ENCODE measurements at regions not wholly inside any gene's neighbourhood (a gene's known extent, or its start where the extent isn't known, plus 50 kb on each side); places are given as distances from the start of the nearest gene placed in this dataset.

DNA sequence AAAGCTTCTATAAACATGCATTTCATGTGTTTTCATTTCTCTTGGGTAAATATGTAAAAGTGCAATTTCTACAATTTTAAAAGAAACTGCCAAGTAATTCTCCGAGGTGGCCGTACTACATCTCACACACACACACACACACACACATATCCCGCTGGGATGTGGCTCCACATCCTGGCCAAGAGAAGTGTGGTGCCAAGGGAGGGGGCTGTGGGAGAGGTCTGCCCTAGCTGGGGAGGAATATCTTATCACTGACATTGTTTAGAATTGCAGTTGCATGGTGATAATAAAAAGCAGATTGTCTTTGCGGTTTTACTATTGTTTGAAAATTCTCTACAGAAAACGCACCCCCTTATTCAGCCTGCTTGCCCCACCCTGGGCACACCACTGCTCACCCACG, 558.4 kb downstream of the BNC2 start:
- Mint-ChIP-seq H3K4me3 (no peak overlapping the region), H3K27me3 (ENCODE audit: low read depth) (no peaks in the 10 kb centered on the region), H3K9me3 (peaks cover 0 to 2% of the 10 kb centered on the region in 2 donors), H3K27ac (no peak overlapping the region), H3K36me3 (ENCODE audit: insufficient read depth in 2 of 2) (no peaks in the 10 kb centered on the region), H3K4me1 (ENCODE audit: low read depth) (no peaks in the 10 kb centered on the region)
- no peak for ATAC-seq (replicated peaks in 1 of 2)
- no peak for DNase-seq

DNA sequence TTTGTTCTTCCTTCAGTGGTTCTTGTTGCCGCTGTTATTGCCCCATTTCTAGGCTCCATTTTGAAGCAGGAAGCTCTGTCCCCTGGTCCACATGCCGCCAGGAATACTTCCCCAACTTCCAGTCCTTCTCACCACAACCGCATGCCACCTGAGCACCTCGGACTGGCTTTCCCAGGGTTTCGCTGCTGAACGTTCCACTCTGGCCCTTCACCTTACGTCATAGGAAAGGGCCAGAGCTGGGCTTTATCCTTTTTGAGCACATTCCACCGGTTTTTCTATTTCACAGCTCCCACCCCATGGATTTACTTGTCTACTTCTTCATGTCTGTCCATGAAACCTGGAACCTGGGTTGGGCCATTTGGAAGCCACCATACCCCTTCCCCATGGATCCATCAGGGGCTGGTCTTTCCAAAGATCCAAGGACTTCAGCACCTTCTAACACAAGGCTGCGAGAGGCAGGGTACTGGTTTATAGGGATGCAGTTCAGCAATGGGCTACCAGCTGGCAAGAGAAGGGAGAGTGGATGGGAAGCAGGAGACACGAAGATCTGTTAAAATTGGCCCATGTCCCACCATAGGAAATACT, 557.4 kb downstream of the BNC2 start:
- no peaks in the 10 kb centered on the region for H3K4me1 Mint-ChIP-seq (ENCODE audit: low read depth)
- DNase-seq (no peak), ATAC-seq (replicated peaks in 1 of 2) (no peak)
- no peak overlapping the region for H3K27ac Mint-ChIP-seq
- H3K27me3 Mint-ChIP-seq (ENCODE audit: low read depth) = no peaks in the 10 kb centered on the region
- H3K36me3 Mint-ChIP-seq (ENCODE audit: insufficient read depth in 2 of 2) = no peaks in the 10 kb centered on the region
- H3K9me3 Mint-ChIP-seq = peaks cover 0 to 2% of the 10 kb centered on the region in 2 donors
- H3K4me3 Mint-ChIP-seq = no peak overlapping the region

DNA sequence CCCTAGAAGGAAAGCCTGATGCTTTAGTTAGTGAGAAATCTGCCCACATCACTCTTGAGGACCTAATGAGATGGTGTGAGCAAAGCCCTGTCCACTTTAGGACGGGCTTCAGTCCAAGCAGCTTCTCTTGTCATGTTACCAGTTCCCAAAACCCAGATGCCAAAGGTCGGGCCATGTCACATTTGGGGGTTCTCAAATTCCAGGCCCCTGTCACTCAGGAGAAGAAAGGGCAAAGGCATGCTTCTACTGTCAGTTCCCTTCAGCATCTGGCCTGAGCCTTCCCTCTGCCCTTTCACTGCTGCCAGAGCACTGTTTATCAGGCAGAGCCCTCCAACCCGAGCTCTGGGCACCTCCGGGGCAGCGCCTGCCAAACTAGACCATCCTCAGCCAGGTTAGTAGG, 556.0 kb downstream of the BNC2 start:
- H3K27me3 Mint-ChIP-seq (ENCODE audit: low read depth) = no peaks in the 10 kb centered on the region
- H3K4me3 Mint-ChIP-seq = no peak overlapping the region
- ATAC-seq (replicated peaks in 1 of 2) (no peak), DNase-seq (no peak)
- peaks cover 0 to 2% of the 10 kb centered on the region in 2 donors for H3K9me3 Mint-ChIP-seq
- no peaks in the 10 kb centered on the region for H3K4me1 Mint-ChIP-seq (ENCODE audit: low read depth)
- no peak overlapping the region for H3K27ac Mint-ChIP-seq
- no peaks in the 10 kb centered on the region for H3K36me3 Mint-ChIP-seq (ENCODE audit: insufficient read depth in 2 of 2)

DNA sequence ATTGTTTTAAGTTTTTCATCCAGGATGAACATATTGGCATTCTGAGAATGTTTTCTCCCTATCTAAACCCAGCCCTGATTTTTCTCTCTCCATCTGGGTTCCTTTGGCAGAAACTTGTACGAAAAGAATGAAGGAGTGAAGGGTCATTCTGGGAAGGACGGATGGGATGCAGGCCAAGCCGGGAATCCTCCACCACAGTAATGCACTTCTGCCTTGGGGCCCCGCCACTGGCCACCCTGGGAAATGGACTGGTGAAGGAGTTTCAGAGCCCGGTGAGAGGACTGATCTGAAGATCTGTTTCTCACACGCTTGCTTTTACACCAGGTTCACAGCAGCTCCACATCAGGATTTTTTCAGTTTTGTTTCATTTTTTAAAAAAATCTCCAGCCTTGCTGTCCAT, 554.8 kb downstream of the BNC2 start:
- H3K27ac Mint-ChIP-seq = no peak overlapping the region
- no peak for ATAC-seq (replicated peaks in 1 of 2)
- DNase-seq = no peak
- H3K9me3 Mint-ChIP-seq = peaks cover 0 to 5% of the 10 kb centered on the region in 2 donors
- no peaks in the 10 kb centered on the region for H3K36me3 Mint-ChIP-seq (ENCODE audit: insufficient read depth in 2 of 2)
- H3K4me1 Mint-ChIP-seq (ENCODE audit: low read depth) = no peaks in the 10 kb centered on the region
- no peaks in the 10 kb centered on the region for H3K27me3 Mint-ChIP-seq (ENCODE audit: low read depth)
- no peak overlapping the region for H3K4me3 Mint-ChIP-seq

DNA sequence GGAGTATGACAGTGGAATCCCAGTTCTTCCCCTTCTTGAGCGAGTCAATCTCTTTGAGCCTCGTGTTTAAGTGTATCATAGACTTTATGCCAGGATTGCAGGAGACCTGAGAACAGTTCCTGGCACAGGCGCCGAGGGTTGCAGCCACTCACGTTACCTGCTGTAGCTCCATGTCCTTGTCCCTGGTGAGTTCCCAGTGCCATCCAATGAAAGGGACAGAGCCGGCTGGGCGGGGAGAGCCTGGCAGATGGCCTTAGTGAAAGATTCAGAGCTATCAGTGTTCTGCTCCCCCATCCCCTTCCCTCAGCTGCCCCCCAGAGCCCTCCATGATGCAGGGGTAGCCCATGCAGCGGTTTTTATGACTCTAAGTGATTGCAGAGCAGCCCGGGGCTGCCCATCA, 554.0 kb downstream of the BNC2 start:
- no peak for ATAC-seq (replicated peaks in 1 of 2)
- no peaks in the 10 kb centered on the region for H3K36me3 Mint-ChIP-seq (ENCODE audit: insufficient read depth in 2 of 2)
- H3K27ac Mint-ChIP-seq = no peak overlapping the region
- H3K9me3 Mint-ChIP-seq = peaks cover 0 to 5% of the 10 kb centered on the region in 2 donors
- H3K27me3 Mint-ChIP-seq (ENCODE audit: low read depth) = no peaks in the 10 kb centered on the region
- no peak for DNase-seq
- no peak overlapping the region for H3K4me3 Mint-ChIP-seq
- H3K4me1 Mint-ChIP-seq (ENCODE audit: low read depth) = no peaks in the 10 kb centered on the region

DNA sequence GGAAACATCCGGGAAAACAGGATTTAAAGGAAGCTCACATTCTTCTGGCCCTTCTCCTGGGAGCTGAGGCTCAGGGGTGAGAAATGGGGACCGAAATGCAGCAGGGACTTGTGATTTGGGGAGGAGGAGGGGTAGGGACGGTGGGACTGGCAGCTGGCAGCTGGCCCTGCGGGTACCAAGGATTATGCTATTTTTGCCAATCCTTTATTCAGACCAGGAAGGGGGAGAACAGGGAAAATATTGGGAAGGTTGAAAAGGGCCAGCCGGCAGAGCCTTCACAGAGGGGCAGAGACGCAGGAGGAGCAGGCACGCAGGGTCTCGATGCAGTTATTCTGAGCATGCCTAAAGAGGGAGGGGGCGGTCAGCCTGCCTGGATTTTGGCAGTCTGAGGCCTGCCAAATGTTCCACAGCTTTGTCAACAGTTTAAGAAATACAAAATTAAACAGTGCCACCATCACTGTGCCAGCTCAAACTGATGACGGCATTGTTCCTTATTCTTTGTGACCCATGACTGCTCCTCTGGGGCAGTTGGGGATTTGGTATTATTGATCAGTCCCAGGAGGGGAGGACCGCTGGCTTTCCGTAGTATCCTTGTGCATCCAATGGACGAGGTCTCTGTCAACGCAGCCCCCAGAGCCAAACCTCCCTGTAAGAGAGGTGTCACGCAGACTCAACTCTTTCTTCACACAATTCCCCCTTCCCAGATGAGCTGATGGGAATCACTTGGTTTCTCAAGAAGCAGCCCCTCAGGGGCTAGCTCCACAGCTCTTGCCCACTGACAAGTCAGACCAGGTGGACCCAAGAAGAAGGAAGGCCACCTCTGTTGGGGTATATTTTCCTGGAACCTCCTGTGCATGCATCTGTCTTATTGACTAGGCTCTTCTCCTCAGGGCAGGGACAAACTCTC, 553.3 kb downstream of the BNC2 start:
- peaks cover 0 to 5% of the 10 kb centered on the region in 2 donors for H3K9me3 Mint-ChIP-seq
- no peak overlapping the region for H3K4me3 Mint-ChIP-seq
- no peaks in the 10 kb centered on the region for H3K4me1 Mint-ChIP-seq (ENCODE audit: low read depth)
- H3K36me3 Mint-ChIP-seq (ENCODE audit: insufficient read depth in 2 of 2) = no peaks in the 10 kb centered on the region
- DNase-seq (no peak), ATAC-seq (replicated peaks in 1 of 2) (no peak)
- no peaks in the 10 kb centered on the region for H3K27me3 Mint-ChIP-seq (ENCODE audit: low read depth)
- H3K27ac Mint-ChIP-seq = no peak overlapping the region

DNA sequence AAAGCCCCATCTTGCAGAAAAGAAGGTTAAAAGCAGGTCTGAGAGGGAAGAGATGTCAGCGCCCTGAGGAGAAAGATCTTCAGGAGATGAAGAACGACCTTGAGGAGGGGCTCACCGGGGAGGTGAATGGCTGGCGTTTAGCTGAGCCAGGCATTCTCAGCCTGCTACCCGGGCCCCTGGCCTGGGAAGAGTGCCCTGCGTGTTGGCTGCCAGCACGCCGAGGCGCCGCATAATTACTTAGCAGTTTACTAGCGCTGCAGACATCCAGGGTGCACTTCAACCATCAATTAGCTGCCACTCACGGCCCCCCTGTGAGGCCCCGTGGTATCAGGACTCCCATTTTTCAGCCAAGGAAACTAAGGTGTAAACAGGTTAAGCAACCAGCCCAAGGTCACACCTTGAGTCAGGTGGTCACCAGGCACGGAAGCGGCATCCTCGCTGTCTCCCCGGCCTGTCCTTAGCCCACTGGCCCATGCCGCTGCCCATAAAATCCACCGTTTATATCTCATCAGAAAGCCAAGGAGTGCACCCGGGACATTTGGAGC, 551.9 kb downstream of the BNC2 start:
- Mint-ChIP-seq H3K27ac (no peak overlapping the region), H3K36me3 (ENCODE audit: insufficient read depth in 2 of 2) (no peaks in the 10 kb centered on the region), H3K4me3 (no peak overlapping the region), H3K9me3 (peaks cover 0 to 3% of the 10 kb centered on the region in 2 donors), H3K4me1 (ENCODE audit: low read depth) (no peaks in the 10 kb centered on the region), H3K27me3 (ENCODE audit: low read depth) (no peaks in the 10 kb centered on the region)
- DNase-seq = no peak
- no peak for ATAC-seq (replicated peaks in 1 of 2)

DNA sequence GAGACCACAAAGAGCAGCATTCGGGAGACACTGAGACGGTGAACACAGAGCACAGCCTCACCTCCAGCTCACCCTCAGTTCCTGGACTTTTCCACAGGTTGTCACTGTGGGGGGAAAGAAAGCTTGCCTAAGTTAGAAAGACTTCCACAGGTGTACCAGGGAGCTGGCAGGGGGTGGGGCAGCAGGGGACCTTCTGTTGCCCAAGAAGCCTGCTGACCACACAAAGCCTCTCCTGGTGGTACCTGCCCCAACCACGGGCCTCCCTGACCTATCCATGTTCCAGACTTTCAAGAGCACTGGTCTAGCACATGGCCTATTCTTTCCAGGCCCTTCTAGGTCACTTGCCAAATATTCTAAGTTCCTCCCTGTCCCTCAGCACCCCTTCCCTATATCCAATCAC, 550.8 kb downstream of the BNC2 start:
- no peak overlapping the region for H3K27ac Mint-ChIP-seq
- ATAC-seq (replicated peaks in 1 of 2) (no peak), DNase-seq (no peak)
- no peaks in the 10 kb centered on the region for H3K36me3 Mint-ChIP-seq (ENCODE audit: insufficient read depth in 2 of 2)
- H3K27me3 Mint-ChIP-seq (ENCODE audit: low read depth) = no peaks in the 10 kb centered on the region
- H3K4me1 Mint-ChIP-seq (ENCODE audit: low read depth) = no peaks in the 10 kb centered on the region
- H3K9me3 Mint-ChIP-seq = peaks cover 0 to 3% of the 10 kb centered on the region in 2 donors
- no peak overlapping the region for H3K4me3 Mint-ChIP-seq

DNA sequence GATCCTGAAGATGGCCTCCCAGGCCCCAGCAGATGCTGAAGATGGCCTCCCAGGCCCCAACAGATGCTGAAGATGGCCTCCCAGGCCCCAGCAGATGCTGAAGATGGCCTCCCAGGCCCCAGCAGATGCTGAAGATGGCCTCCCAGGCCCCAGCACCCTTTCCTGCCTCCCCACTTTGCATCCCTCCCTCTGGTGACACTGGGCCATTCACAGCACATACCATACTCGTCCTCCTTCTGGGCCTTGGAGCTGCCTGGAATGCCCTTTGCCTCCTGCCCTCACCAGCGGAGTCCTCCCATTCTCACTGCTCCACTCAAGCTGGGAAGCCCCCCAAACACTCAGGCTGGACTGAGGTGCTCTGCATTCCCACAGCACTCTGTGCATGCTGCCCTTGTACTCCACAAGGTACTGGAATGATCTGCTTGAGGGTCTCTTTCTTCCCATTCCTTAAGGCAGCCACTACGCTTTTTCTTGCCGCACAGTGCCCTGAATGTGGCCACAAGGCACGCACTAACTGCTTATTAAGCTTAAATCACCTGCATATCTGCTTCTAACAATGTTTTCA, 550.0 kb downstream of the BNC2 start:
- Mint-ChIP-seq H3K4me1 (ENCODE audit: low read depth) (no peaks in the 10 kb centered on the region), H3K27ac (no peak overlapping the region), H3K9me3 (peaks cover 0 to 3% of the 10 kb centered on the region in 2 donors), H3K36me3 (ENCODE audit: insufficient read depth in 2 of 2) (no peaks in the 10 kb centered on the region), H3K4me3 (no peak overlapping the region), H3K27me3 (ENCODE audit: low read depth) (no peaks in the 10 kb centered on the region)
- ATAC-seq (replicated peaks in 1 of 2) (no peak), DNase-seq (no peak)

DNA sequence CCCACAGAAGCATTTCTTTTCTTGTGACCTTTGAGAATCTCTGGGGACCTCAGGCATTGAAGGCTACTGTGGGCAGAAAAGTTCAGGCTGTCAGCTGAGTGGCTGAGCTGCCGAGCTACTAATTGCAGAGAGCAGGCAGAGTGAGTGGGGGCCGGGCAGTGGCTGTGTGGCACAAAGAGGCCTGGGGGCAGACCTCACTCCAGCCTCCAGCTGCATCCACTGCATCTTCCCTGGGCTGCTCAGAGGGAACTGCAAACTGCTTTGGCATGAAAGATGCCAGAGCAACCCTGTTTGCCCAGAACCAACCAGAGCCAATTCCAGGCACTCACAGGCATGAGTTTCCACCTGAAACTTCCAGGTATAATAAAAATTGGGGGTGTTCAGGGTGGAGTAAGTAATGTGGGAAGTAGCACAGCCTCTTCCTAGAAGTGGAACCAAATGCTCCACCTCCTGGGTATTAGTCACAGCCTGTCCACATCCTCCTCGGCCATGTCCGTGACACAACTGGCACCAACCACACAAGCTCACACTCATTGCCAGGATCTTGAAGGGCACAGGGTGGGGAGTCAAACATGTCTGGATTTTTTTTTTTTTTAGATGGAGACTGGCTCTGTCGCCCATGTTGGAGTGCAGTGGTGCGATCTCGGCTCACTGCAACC, 548.9 kb downstream of the BNC2 start:
- H3K27ac Mint-ChIP-seq = no peak overlapping the region
- no peaks in the 10 kb centered on the region for H3K4me1 Mint-ChIP-seq (ENCODE audit: low read depth)
- peaks cover 0 to 6% of the 10 kb centered on the region in 2 donors for H3K9me3 Mint-ChIP-seq
- ATAC-seq (replicated peaks in 1 of 2) = no peak
- H3K4me3 Mint-ChIP-seq = no peak overlapping the region
- H3K27me3 Mint-ChIP-seq (ENCODE audit: low read depth) = no peaks in the 10 kb centered on the region
- H3K36me3 Mint-ChIP-seq (ENCODE audit: insufficient read depth in 2 of 2) = no peaks in the 10 kb centered on the region
- DNase-seq = no peak

DNA sequence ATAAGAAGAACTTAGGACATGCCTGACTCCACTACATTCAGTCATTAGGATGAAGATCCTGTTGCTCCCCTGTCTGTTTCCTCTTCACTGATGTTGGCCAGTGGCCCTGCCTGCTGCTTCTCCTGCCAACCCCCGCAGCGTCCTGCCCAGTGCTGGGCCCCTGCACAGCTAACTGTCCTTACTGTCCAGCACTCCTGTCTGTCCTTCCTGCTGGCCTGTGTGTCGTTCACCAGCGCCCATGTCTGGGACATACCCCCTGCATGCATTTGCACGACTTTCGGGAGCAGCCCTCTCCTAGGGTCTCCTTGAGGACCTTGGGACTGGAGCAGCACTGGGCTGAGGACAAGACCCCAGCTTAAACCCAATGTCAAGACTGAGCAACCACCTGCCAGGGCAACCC, 547.6 kb downstream of the BNC2 start:
- no peaks in the 10 kb centered on the region for H3K36me3 Mint-ChIP-seq (ENCODE audit: insufficient read depth in 2 of 2)
- H3K4me3 Mint-ChIP-seq = no peak overlapping the region
- H3K27ac Mint-ChIP-seq = no peak overlapping the region
- H3K9me3 Mint-ChIP-seq = peaks cover 0 to 6% of the 10 kb centered on the region in 2 donors
- no peaks in the 10 kb centered on the region for H3K4me1 Mint-ChIP-seq (ENCODE audit: low read depth)
- no peaks in the 10 kb centered on the region for H3K27me3 Mint-ChIP-seq (ENCODE audit: low read depth)
- ATAC-seq (replicated peaks in 1 of 2) = no peak
- no peak for DNase-seq

DNA sequence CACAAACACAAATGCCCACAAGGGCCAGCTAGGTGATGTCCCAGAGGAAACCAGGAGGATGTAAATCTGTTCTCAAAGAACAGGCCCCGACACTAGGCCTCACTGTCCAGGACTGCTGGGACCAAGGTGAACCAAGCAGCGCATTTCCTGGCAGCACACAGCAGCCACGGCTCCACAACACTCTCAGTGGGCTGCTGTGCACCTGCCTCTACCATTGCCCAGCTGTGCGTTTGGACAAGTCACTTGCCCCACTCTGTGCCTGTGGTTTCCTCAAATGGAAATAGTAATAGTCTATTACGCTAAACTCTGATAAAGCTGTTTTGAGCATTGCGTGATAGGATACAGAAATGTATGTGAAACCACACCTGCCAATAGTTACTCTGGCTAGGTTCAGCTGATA, 544.5 kb downstream of the BNC2 start:
- H3K9me3 Mint-ChIP-seq = peaks cover 0 to 2% of the 10 kb centered on the region in 2 donors

DNA sequence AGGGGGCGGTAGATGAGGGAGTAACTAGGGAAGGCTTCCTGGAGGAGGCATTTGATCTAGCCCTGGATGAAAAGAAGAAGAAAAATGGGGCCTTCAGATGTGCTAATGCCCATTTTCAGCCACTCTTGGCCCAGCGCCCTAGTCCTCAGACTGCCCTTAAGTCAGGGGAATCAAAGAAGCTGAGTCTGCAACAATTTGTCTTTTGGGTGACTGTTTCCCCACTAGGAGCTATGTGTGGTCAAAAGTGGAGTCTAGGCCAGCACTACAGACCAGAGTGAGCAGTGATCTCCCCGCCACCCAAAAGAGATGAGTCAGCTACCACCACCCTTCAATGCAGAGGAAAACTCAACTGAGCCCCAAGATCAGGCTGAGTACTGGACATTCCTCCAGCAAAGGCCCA, 542.1 kb downstream of the BNC2 start:
- Mint-ChIP-seq H3K4me1 (ENCODE audit: low read depth) (no peaks in the 10 kb centered on the region), H3K4me3 (no peak overlapping the region), H3K27ac (no peak overlapping the region), H3K9me3 (peaks cover 0 to 2% of the 10 kb centered on the region in 2 donors), H3K27me3 (ENCODE audit: low read depth) (no peaks in the 10 kb centered on the region), H3K36me3 (ENCODE audit: insufficient read depth in 2 of 2) (no peaks in the 10 kb centered on the region)
- no peak for ATAC-seq (replicated peaks in 1 of 2)
- DNase-seq = no peak

More for the DNA sequence above, 544.5 kb downstream of the BNC2 start:
- Mint-ChIP-seq H3K27me3 (ENCODE audit: low read depth) (no peaks in the 10 kb centered on the region), H3K4me3 (no peak overlapping the region), H3K4me1 (ENCODE audit: low read depth) (no peaks in the 10 kb centered on the region), H3K36me3 (ENCODE audit: insufficient read depth in 2 of 2) (no peaks in the 10 kb centered on the region), H3K27ac (no peak overlapping the region)
- DNase-seq (no peak), ATAC-seq (replicated peaks in 1 of 2) (no peak)

Measured in activated T-cell treated with anti-CD3 and anti-CD28 coated beads, Interleukin-2, amount 50 U/mL, for 72 hours (primary cell).